OCI-LY1 (cell line): ENCODE measurements at regions not wholly inside any gene's neighbourhood (a gene's known extent, or its start where the extent isn't known, plus 50 kb on each side); places are given as distances from the start of the nearest gene placed in this dataset.

ENCODE experiments used
- H2AFZ ChIP-seq: fragments of 200-600 bp; sonication (generic), shearing (Covaris generic); 2 replicates; pipeline ENCODE4 v1.6.0; 2014; ENCODE audit warnings: antibody characterized with exemption, mild to moderate bottlenecking, low read length
- H3F3A ChIP-seq: fragments of 200-600 bp; sonication (generic), shearing (Covaris generic); 2 replicates; pipeline ENCODE4 v1.6.0; 2014; ENCODE audit warnings: mild to moderate bottlenecking, antibody characterized with exemption, low read length, moderate library complexity; ENCODE audit not compliant: insufficient read depth
- H3K27ac ChIP-seq: fragments of 200-600 bp; sonication (generic); 2 replicates; pipeline ENCODE4 v1.5.1; 2014; ENCODE audit warnings: low read length, mixed run types, mild to moderate bottlenecking, low read depth; ENCODE audit not compliant: poor library complexity, severe bottlenecking
- H3K27me3 ChIP-seq: fragments of 200-600 bp; sonication (generic); 2 replicates; pipeline ENCODE4 v1.6.0; 2014; ENCODE audit warnings: antibody characterized with exemption, mild to moderate bottlenecking, low read length, moderate library complexity; ENCODE audit not compliant: insufficient read depth
- H3K36me3 ChIP-seq: fragments of 200-600 bp; sonication (generic); 2 replicates; pipeline ENCODE4 v1.6.1; 2014; ENCODE audit warnings: mild to moderate bottlenecking, antibody characterized with exemption, low read length, moderate library complexity, mixed read lengths; ENCODE audit not compliant: insufficient read depth
- H3K4me1 ChIP-seq: fragments of 200-600 bp; sonication (generic); 2 replicates; pipeline ENCODE4 v1.5.1; 2014; ENCODE audit warnings: mild to moderate bottlenecking, low read length, moderate library complexity; ENCODE audit not compliant: insufficient read depth, severe bottlenecking
- H3K4me2 ChIP-seq: fragments of 200-600 bp; sonication (generic), shearing (Covaris generic); 2 replicates; pipeline ENCODE4 v1.6.1; 2014; ENCODE audit warnings: low read length
- H3K4me3 ChIP-seq: fragments of 200-600 bp; sonication (generic); 2 replicates; pipeline ENCODE4 v1.5.1; 2014; ENCODE audit warnings: low read length, low read depth, mild to moderate bottlenecking, mixed read lengths; ENCODE audit not compliant: poor library complexity, severe bottlenecking
- H3K79me2 ChIP-seq: fragments of 200-600 bp; shearing (Covaris generic); 2 replicates; pipeline ENCODE4 v1.6.1; 2016; ENCODE audit warnings: mixed run types, low read length, mixed read lengths; ENCODE audit not compliant: insufficient read depth
- H3K9ac ChIP-seq: fragments of 200-600 bp; sonication (generic), shearing (Covaris generic); 2 replicates; pipeline ENCODE4 v1.6.1; 2014; ENCODE audit warnings: mild to moderate bottlenecking, low read length, mixed read lengths
- H3K9me2 ChIP-seq: fragments of 200-600 bp; sonication (generic), shearing (Covaris generic); 2 replicates; pipeline ENCODE4 v1.6.1; 2014; ENCODE audit warnings: low read depth, mild to moderate bottlenecking, low read length, mixed read lengths
- H3K9me3 ChIP-seq: fragments of 200-600 bp; shearing (Covaris generic); 2 replicates; pipeline ENCODE4 v1.6.1; 2014; ENCODE audit warnings: low read length, mixed read lengths
- H4K20me1 ChIP-seq: fragments of 200-600 bp; sonication (generic), shearing (Covaris generic); 2 replicates; pipeline ENCODE4 v1.6.0; 2016; ENCODE audit warnings: mild to moderate bottlenecking, low read length; ENCODE audit not compliant: insufficient read depth
- CTCF ChIP-seq: fragments of 200-600 bp; sonication (generic), shearing (Covaris generic); IDR thresholded peaks from 2 replicates; pipeline ENCODE4 v1.5.1; 2017; ENCODE audit warnings: mild to moderate bottlenecking, antibody characterized with exemption, low read length, moderate library complexity, mixed read lengths
- EZH2 ChIP-seq: fragments of 200-600 bp; sonication (generic), shearing (Covaris generic); IDR thresholded peaks from 2 replicates; pipeline ENCODE4 v1.8.0; 2017; ENCODE audit warnings: borderline replicate concordance, mixed run types, mild to moderate bottlenecking, antibody characterized with exemption, low read length, moderate library complexity, mixed read lengths

GRCh38 chr2:7242189-7242867, 325.1 kb downstream of the RNF144A start:
- no peaks in the 10 kb centered on the region for H3K9me2 ChIP-seq
- H3K4me3 ChIP-seq: no peak overlapping the region
- no peaks in the 10 kb centered on the region for H3K27me3 ChIP-seq
- no peaks in the 10 kb centered on the region for H4K20me1 ChIP-seq
- no peaks in the 10 kb centered on the region for H3K9me3 ChIP-seq
- no peaks in the 10 kb centered on the region for H3K36me3 ChIP-seq
- no peaks in the 10 kb centered on the region for H3K79me2 ChIP-seq
- no peaks in the 10 kb centered on the region for H3F3A ChIP-seq
- TF ChIP-seq CTCF: no peak
- H2AFZ ChIP-seq: no peak overlapping the region
- no peak overlapping the region for H3K27ac ChIP-seq
- no peak overlapping the region for H3K9ac ChIP-seq
- H3K4me1 ChIP-seq: no peaks in the 10 kb centered on the region
- H3K4me2 ChIP-seq: no peak overlapping the region

DNA sequence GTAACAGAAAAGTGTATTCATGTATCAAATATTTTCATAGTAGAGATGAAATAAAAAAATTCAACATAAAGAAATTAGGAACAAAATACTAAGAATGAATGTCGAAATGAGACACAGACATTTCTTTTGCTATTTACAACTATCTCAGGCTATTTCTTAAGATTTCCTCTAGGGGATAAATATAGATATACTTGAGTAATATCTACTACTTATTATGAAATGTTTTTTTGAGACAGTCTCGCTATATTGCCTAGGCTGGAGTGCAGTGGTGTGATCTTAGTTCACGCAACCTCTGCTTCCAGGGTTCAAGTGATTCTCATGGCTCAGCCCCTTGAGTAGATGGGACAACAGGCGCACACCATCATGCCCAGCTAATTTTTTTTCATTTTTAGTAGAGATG, 326.1 kb downstream of the RNF144A start:
- H3K9ac ChIP-seq: no peak overlapping the region
- no peak overlapping the region for H3K4me2 ChIP-seq
- H3K79me2 ChIP-seq: no peaks in the 10 kb centered on the region
- no peak overlapping the region for H3K27ac ChIP-seq
- H2AFZ ChIP-seq: no peak overlapping the region
- H3K4me3 ChIP-seq: no peak overlapping the region
- H3F3A ChIP-seq: no peaks in the 10 kb centered on the region
- TF ChIP-seq CTCF (no peak), EZH2 (no peak)
- H3K9me2 ChIP-seq: no peaks in the 10 kb centered on the region
- no peaks in the 10 kb centered on the region for H3K4me1 ChIP-seq
- no peaks in the 10 kb centered on the region for H3K27me3 ChIP-seq
- no peaks in the 10 kb centered on the region for H4K20me1 ChIP-seq
- H3K36me3 ChIP-seq: no peaks in the 10 kb centered on the region
- no peaks in the 10 kb centered on the region for H3K9me3 ChIP-seq

- Histone ChIP-seq H3K36me3 (no peaks in the 10 kb centered on the region), H3K79me2 (no peaks in the 10 kb centered on the region), H3K4me2 (no peak overlapping the region), H3F3A (no peaks in the 10 kb centered on the region), H3K4me1 (no peaks in the 10 kb centered on the region), H4K20me1 (no peaks in the 10 kb centered on the region), H3K9ac (no peak overlapping the region), H3K27ac (no peak overlapping the region), H3K4me3 (no peak overlapping the region), H3K9me3 (no peaks in the 10 kb centered on the region), H3K27me3 (no peaks in the 10 kb centered on the region), H3K9me2 (no peaks in the 10 kb centered on the region), H2AFZ (no peak overlapping the region)
- no peak for TF ChIP-seq EZH2
- no peak for TF ChIP-seq CTCF
These were observed 339.2 kb downstream of the RNF144A start for GRCh38 chr2:7256377-7256776.
